IMR-90 (cell line): ENCODE measurements at regions not wholly inside any gene's neighbourhood (a gene's known extent, or its start where the extent isn't known, plus 50 kb on each side); places are given as distances from the start of the nearest gene placed in this dataset.

Experiments used
- ATAC-seq: fragments of 200-7000 bp; cut with Tn5 transposase; 2 replicates; pipeline ENCODE4 v1.9.1; 2020; ENCODE audit warnings: low read depth, mild to moderate bottlenecking, moderate library complexity
- BruUV-seq: library from RNA; stranded (reverse); fragments of 400-500 nt; replicated peaks from 2 replicates; lab custom pipeline; 2021; lab: Mats Ljungman, UMichigan
- CTCF ChIA-PET: fragments of 300-600 bp; formaldehyde crosslinking; extraction: SDS; loops from one replicate; lab custom pipeline; 2021; ENCODE audit warnings: antibody characterized with exemption; lab: Yijun Ruan, JAX
- POLR2A ChIA-PET: fragments of 300-600 bp; sonication (Branson Sonifier 250); formaldehyde crosslinking; loops from one replicate; lab custom pipeline; 2022; ENCODE audit warnings: antibody characterized with exemption; ENCODE audit not compliant: unreplicated experiment; lab: Charles Lee
- DNase-seq: peaks from one replicate; pipeline ENCODE4 v3.0.0; 2013
- H2AFZ ChIP-seq: replicated peaks from 2 replicates; pipeline ENCODE3; 2013; ENCODE audit warnings: low read length, mild to moderate bottlenecking; ENCODE audit not compliant: poor library complexity
- H2AK5ac ChIP-seq: 2 replicates; pipeline ENCODE4 v1.6.1; 2013; ENCODE audit warnings: low read depth, low read length, inconsistent platforms
- H2AK9ac ChIP-seq: replicated peaks from 2 replicates; pipeline ENCODE3; 2013; ENCODE audit warnings: mild to moderate bottlenecking, low read depth, low read length, moderate library complexity; ENCODE audit not compliant: poor library complexity
- H2BK120ac ChIP-seq: 2 replicates; pipeline ENCODE4 v1.6.1; 2013; ENCODE audit warnings: low read depth, low read length, inconsistent platforms
- H2BK15ac ChIP-seq: 3 replicates; pipeline ENCODE4 v1.6.1; 2013; ENCODE audit warnings: low read depth, low read length, inconsistent platforms
- H2BK20ac ChIP-seq: 2 replicates; pipeline ENCODE4 v1.6.1; 2013; ENCODE audit warnings: low read depth, mild to moderate bottlenecking, inconsistent platforms, low read length, moderate library complexity
- H2BK5ac ChIP-seq: 2 replicates; pipeline ENCODE4 v1.6.1; 2013; ENCODE audit warnings: mild to moderate bottlenecking, low read depth, low read length, inconsistent platforms; ENCODE audit not compliant: poor library complexity, severe bottlenecking
- H3K14ac ChIP-seq: replicated peaks from 2 replicates; pipeline ENCODE4 v1.6.1; 2013; ENCODE audit warnings: low read depth, low read length, inconsistent platforms
- H3K18ac ChIP-seq: 2 replicates; pipeline ENCODE4 v1.6.1; 2013; ENCODE audit warnings: low read depth, low read length, control low read depth
- H3K23ac ChIP-seq: 2 replicates; pipeline ENCODE4 v1.6.1; 2013; ENCODE audit warnings: low read depth, low read length, inconsistent platforms
- H3K27ac ChIP-seq: 2 replicates; pipeline ENCODE4 v1.5.1; 2013; ENCODE audit warnings: mild to moderate bottlenecking, control low read depth, low read length; ENCODE audit not compliant: insufficient read depth
- H3K27me3 ChIP-seq: 2 replicates; pipeline ENCODE4 v1.6.1; 2013; ENCODE audit warnings: low read length; ENCODE audit not compliant: control insufficient read depth, insufficient read depth
- H3K36me3 ChIP-seq: 2 replicates; pipeline ENCODE4 v1.6.1; 2013; ENCODE audit warnings: low read length, mixed read lengths; ENCODE audit not compliant: control insufficient read depth, insufficient read depth
- H3K4ac ChIP-seq: 2 replicates; pipeline ENCODE4 v1.6.1; 2013; ENCODE audit warnings: low read depth, low read length, inconsistent platforms
- H3K4me1 ChIP-seq: 2 replicates; pipeline ENCODE4 v1.6.1; 2013; ENCODE audit warnings: low read length, mixed read lengths; ENCODE audit not compliant: control insufficient read depth, insufficient read depth
- H3K4me2 ChIP-seq: 2 replicates; pipeline ENCODE4 v1.6.1; 2013; ENCODE audit warnings: low read depth, mild to moderate bottlenecking, control low read depth, low read length, moderate library complexity
- H3K4me3 ChIP-seq: 2 replicates; pipeline ENCODE4 v1.5.1; 2013; ENCODE audit warnings: low read depth, mild to moderate bottlenecking, control low read depth, low read length, moderate library complexity; ENCODE audit not compliant: insufficient read depth
- H3K56ac ChIP-seq: 2 replicates; pipeline ENCODE4 v1.6.1; 2013; ENCODE audit warnings: low read length, inconsistent platforms; ENCODE audit not compliant: insufficient read depth; ENCODE audit errors: extremely low read depth
- H3K79me1 ChIP-seq, 2 experiments: 2 replicates each; pipeline ENCODE4 v1.6.1; 2013; ENCODE audit warnings: low read length in 2 of 2, inconsistent platforms in 1 of 2, low read depth in 1 of 2
- H3K9ac ChIP-seq: 2 replicates; pipeline ENCODE4 v1.6.1; 2013; ENCODE audit warnings: low read depth, low read length, control low read depth
- H3K9me1 ChIP-seq: 2 replicates; pipeline ENCODE4 v1.6.1; 2013; ENCODE audit warnings: low read length, inconsistent platforms; ENCODE audit not compliant: insufficient read depth
- H3K9me3 ChIP-seq: 2 replicates; pipeline ENCODE4 v1.6.1; 2013; ENCODE audit warnings: low read length; ENCODE audit not compliant: control insufficient read depth, insufficient read depth
- H4K20me1 ChIP-seq: 2 replicates; pipeline ENCODE4 v1.6.1; 2013; ENCODE audit warnings: low read length, inconsistent platforms; ENCODE audit not compliant: insufficient read depth
- H4K5ac ChIP-seq: 2 replicates; pipeline ENCODE4 v1.6.1; 2013; ENCODE audit warnings: mild to moderate bottlenecking, low read depth, low read length, control low read depth
- H4K8ac ChIP-seq, 2 experiments: 2 replicates each; pipeline ENCODE4 v1.6.1; 2013; ENCODE audit warnings: low read depth in 2 of 2, low read length in 2 of 2, control low read depth in 1 of 2, inconsistent platforms in 1 of 2
- H4K91ac ChIP-seq: 2 replicates; pipeline ENCODE4 v1.6.1; 2013; ENCODE audit warnings: low read depth, low read length, inconsistent platforms; ENCODE audit not compliant: insufficient read depth
- ELK1 ChIP-seq: fragments of 150-350 bp; IDR thresholded peaks from 2 replicates; pipeline ENCODE4 v1.6.1; 2016; ENCODE audit warnings: low read depth, mild to moderate bottlenecking, low read length, moderate library complexity, borderline replicate concordance
- MAFK ChIP-seq: IDR thresholded peaks from 2 replicates; pipeline ENCODE4 v1.6.1; 2012; ENCODE audit warnings: low read depth, low read length, improper control_type of control experiment
- NFE2L2 ChIP-seq: fragments of 150-350 bp; IDR thresholded peaks from 2 replicates; pipeline ENCODE4 v1.6.1; 2016; ENCODE audit warnings: low read depth, mild to moderate bottlenecking, low read length
- POLR2A ChIP-seq: IDR thresholded peaks from 2 replicates; pipeline ENCODE4 v1.6.1; 2012; ENCODE audit warnings: mild to moderate bottlenecking, low read depth, low read length
- RAD21 ChIP-seq: IDR thresholded peaks from 2 replicates; pipeline ENCODE4 v1.6.1; 2012; ENCODE audit warnings: low read length, improper control_type of control experiment
- SMC3 ChIP-seq: fragments of 150-350 bp; IDR thresholded peaks from 2 replicates; pipeline ENCODE4 v1.6.1; 2016; ENCODE audit warnings: low read depth, mild to moderate bottlenecking, antibody characterized with exemption, low read length, moderate library complexity
- WGBS, 2 experiments: methylation state at CpG; one replicate each; pipeline versions ENCODE4 v1.1.5 to v1.1.7; 2013; ENCODE audit warnings: missing lambda C conversion rate in 2 of 2; ENCODE audit not compliant: insufficient read length in 1 of 2; ENCODE audit errors: extremely low coverage in 2 of 2; 5-methylcytosine and 5-hydroxymethylcytosine counted together
- dilution Hi-C: fragments of 300-500 bp; cut with HindIII; formaldehyde crosslinking; loops from one replicate; pipeline ENCODE4 v1.14.3; 2018; ENCODE audit warnings: low sequenced_read_pairs; ENCODE audit not compliant: unreplicated experiment
- in situ Hi-C: fragments of 300-500 bp; cut with MboI; formaldehyde crosslinking; loops from 3 replicates; pipeline ENCODE4 v1.14.3; 2019; ENCODE audit warnings: low sequenced_read_pairs, inconsistent platforms, mixed read lengths
- intact Hi-C: fragments of 100-400 bp; cut with micrococcal nuclease; formaldehyde crosslinking; loops from 2 replicates; pipeline ENCODE4 v1.10.0; 2022

GRCh38 chr4:151957153-151957552, 196.3 kb upstream of the GATB start:
- Histone ChIP-seq H3K36me3 (no peaks in the 10 kb centered on the region), H3K4me3 (no peak overlapping the region), H3K23ac (no peak overlapping the region), H3K14ac (no peak overlapping the region), H3K27ac (no peak overlapping the region), H4K20me1 (no peaks in the 10 kb centered on the region), H2AK5ac (no peak overlapping the region), H2BK120ac (no peak overlapping the region), H3K4ac (no peak overlapping the region), H3K9ac (no peak overlapping the region), H2BK15ac (no peak overlapping the region), H4K5ac (no peak overlapping the region), H3K27me3 (peaks cover 3% of the 10 kb centered on the region), H4K8ac (no peak overlapping the region), H3K18ac (no peak overlapping the region), H3K56ac (0 out of 2 replicates have a peak overlapping the region, but pooled peaks have one; percentile 3), H4K91ac (no peak overlapping the region), H3K79me1 (no peaks in the 10 kb centered on the region), H3K4me1 (no peaks in the 10 kb centered on the region; the same call in 1 of the 2 replicates), H2BK5ac (no peak overlapping the region), H2BK20ac (no peak overlapping the region), H2AK9ac (no peak overlapping the region), H2AFZ (no peak overlapping the region), H3K9me3 (no peaks in the 10 kb centered on the region), H3K4me2 (no peak overlapping the region), H3K9me1 (no peaks in the 10 kb centered on the region)
- DNase-seq (no peak), ATAC-seq (peak; percentile 42)
- in situ Hi-C loops: no loop called here
- no peak for TF ChIP-seq MAFK
- TF ChIP-seq NFE2L2: no peak
- TF ChIP-seq POLR2A: no peak
- TF ChIP-seq RAD21: no peak
- TF ChIP-seq ELK1: no peak
- TF ChIP-seq SMC3: no peak
- dilution Hi-C loops: no loop called here
- BruUV-seq: no TSS peak
- 5% methylated on average over 3 of the region's 5 CpGs; no CpG with 5 or more reads in 1 of the 2 experiments for whole genome bisulfite sequencing, 2 experiments
- intact Hi-C loops: no loop called here
- CTCF ChIA-PET: interaction anchor here (0.6 kb wide), 1 partner anchor 508 kb away, joined by 5 read pairs; no protein-coding TSS in a partner anchor
- POLR2A ChIA-PET: no interaction called here
